BE2C (cell line): ENCODE measurements at regions not wholly inside any gene's neighbourhood (a gene's known extent, or its start where the extent isn't known, plus 50 kb on each side); places are given as distances from the start of the nearest gene placed in this dataset.

ENCODE experiments used
- DNase-seq: peaks from one replicate; pipeline ENCODE4 v3.0.0-alpha.2; 2020
- H3K27me3 ChIP-seq: fragments of 250-450 bp; sonication (Bioruptor Pico); 2 replicates; pipeline ENCODE4 v1.5.1; 2020; ENCODE audit warnings: mild to moderate bottlenecking
- H3K36me3 ChIP-seq: fragments of 250-450 bp; sonication (Bioruptor Pico); 2 replicates; pipeline ENCODE4 v1.5.1; 2020; ENCODE audit warnings: mild to moderate bottlenecking
- H3K4me1 ChIP-seq: fragments of 250-450 bp; sonication (Bioruptor Pico); 2 replicates; pipeline ENCODE4 v1.5.1; 2020
- H3K4me3 ChIP-seq: 2 replicates; pipeline ENCODE4 v1.5.1; 2011; ENCODE audit warnings: low read depth, low read length
- H3K9me3 ChIP-seq: fragments of 250-450 bp; sonication (Bioruptor Pico); 2 replicates; pipeline ENCODE4 v1.5.1; 2020
- TF ChIP-seq, protein P1 (sequence below): IDR thresholded peaks from 2 replicates; pipeline ENCODE4 v1.5.1; 2012; ENCODE audit warnings: mild to moderate bottlenecking, low read depth, low read length

DNA sequence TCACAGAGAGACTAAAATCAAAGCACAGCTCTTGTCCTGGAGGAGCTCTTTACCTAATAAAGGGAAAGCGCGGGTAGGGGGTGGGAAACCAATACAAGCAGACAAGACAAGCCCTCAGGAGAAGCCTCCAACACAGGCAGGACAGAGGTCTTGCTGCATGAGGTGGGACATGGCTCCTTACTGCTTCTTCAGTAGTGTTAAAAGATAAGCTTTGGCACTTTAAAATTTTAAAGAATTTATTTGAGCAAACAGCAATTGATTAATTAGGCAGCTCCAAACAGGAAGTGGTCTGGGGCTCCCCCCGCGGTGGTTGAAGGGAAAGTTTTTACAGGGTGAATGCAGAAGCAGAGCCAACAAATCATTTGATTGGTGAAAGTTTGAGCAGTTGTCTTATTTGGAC, 50.3 kb upstream of the MACC1 start:
- H3K4me3 ChIP-seq: no peak overlapping the region
- no peaks in the 10 kb centered on the region for H3K9me3 ChIP-seq
- no peaks in the 10 kb centered on the region for H3K36me3 ChIP-seq
- no peak for DNase-seq
- H3K4me1 ChIP-seq: no peaks in the 10 kb centered on the region
- TF ChIP-seq, protein P1, sequence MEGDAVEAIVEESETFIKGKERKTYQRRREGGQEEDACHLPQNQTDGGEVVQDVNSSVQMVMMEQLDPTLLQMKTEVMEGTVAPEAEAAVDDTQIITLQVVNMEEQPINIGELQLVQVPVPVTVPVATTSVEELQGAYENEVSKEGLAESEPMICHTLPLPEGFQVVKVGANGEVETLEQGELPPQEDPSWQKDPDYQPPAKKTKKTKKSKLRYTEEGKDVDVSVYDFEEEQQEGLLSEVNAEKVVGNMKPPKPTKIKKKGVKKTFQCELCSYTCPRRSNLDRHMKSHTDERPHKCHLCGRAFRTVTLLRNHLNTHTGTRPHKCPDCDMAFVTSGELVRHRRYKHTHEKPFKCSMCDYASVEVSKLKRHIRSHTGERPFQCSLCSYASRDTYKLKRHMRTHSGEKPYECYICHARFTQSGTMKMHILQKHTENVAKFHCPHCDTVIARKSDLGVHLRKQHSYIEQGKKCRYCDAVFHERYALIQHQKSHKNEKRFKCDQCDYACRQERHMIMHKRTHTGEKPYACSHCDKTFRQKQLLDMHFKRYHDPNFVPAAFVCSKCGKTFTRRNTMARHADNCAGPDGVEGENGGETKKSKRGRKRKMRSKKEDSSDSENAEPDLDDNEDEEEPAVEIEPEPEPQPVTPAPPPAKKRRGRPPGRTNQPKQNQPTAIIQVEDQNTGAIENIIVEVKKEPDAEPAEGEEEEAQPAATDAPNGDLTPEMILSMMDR: no peak
- no peaks in the 10 kb centered on the region for H3K27me3 ChIP-seq

DNA sequence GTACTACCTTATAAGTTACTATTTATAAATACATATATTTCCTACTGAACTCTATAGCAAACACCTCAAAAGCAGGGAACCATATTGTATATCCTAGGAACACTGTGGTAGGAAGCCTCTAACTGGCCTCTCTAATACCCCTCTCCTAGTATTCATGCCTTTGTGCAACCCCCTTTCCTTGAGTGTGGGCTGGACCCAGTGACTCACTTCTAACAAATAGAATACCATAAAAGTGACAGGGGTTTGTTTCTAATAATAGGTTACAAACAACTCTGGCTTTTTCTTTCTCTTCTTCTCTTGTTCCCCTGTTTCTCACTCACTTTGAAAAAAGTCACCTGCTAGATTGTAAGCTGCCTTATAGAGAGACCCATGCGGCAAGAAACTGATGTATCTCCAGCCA, 51.6 kb upstream of the MACC1 start:
- no peaks in the 10 kb centered on the region for H3K4me1 ChIP-seq
- no peak overlapping the region for H3K4me3 ChIP-seq
- H3K27me3 ChIP-seq: no peaks in the 10 kb centered on the region
- H3K36me3 ChIP-seq: no peaks in the 10 kb centered on the region
- DNase-seq: no peak
- TF ChIP-seq, protein P1: no peak
- no peaks in the 10 kb centered on the region for H3K9me3 ChIP-seq

DNA sequence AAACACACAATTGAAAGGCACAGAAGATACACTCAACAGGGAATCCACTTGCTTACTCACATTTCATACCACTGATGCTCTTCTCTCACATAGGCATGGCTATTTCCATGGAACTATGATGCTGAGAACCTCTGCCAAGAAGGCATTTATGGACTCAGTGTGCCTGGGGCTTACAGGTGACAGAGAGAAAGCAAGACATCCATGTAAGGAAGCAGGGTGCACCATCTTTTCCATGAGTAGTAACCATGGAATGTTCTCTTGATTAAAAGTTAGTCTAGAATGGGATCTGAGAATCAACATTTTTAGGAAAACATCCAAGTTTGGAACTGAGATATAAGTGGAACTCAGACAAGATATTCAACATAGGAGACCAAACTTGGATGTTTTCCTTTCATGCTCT, 52.5 kb upstream of the MACC1 start:
- Histone ChIP-seq H3K36me3 (no peaks in the 10 kb centered on the region), H3K4me1 (no peaks in the 10 kb centered on the region), H3K9me3 (no peaks in the 10 kb centered on the region), H3K27me3 (no peaks in the 10 kb centered on the region), H3K4me3 (no peak overlapping the region)
- TF ChIP-seq, protein P1: no peak
- DNase-seq: no peak

DNA sequence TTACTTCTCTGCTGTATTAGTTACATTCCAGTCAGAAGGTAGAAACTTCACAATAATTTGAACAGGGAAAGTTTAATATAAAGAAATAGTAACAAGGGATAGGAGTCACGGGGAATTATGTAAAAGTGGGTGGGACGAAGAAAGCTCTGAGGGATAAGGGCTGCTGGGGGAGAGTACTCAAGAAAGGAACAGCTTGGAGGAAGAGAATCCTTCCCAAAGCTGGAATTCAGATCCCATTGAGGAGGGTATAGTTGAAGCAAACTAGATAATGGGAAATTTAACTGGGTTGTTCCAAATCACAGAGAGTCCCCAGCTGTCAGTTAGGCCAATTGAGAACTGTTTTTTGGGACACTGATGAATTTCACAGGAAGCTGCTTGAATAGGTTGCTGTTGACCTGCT, 53.2 kb upstream of the MACC1 start:
- Histone ChIP-seq H3K27me3 (no peaks in the 10 kb centered on the region), H3K4me3 (no peak overlapping the region), H3K4me1 (no peaks in the 10 kb centered on the region), H3K36me3 (no peaks in the 10 kb centered on the region), H3K9me3 (no peaks in the 10 kb centered on the region)
- DNase-seq: no peak
- TF ChIP-seq, protein P1: no peak

DNA sequence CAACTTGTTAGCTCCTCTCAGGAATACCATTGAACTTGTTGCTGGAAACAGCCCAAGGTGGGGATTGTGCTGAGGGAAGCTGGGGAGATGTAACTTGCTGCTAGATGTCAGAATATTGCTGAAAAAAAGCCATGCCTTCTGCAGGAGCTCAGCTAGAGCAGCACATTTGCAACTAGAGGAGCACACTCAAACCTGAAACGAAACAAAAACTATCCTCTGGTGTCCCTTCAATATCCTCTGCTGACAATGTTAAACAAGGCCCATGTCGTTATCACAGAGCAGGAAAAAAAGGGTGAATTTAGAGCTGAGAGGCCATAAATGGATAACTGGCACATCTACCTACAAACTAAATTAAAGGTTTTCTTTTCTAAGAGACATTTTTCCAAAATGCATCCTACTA, 53.7 kb upstream of the MACC1 start:
- Histone ChIP-seq H3K4me3 (no peak overlapping the region), H3K27me3 (no peaks in the 10 kb centered on the region), H3K36me3 (no peaks in the 10 kb centered on the region), H3K9me3 (no peaks in the 10 kb centered on the region), H3K4me1 (no peaks in the 10 kb centered on the region)
- TF ChIP-seq, protein P1: no peak
- no peak for DNase-seq

DNA sequence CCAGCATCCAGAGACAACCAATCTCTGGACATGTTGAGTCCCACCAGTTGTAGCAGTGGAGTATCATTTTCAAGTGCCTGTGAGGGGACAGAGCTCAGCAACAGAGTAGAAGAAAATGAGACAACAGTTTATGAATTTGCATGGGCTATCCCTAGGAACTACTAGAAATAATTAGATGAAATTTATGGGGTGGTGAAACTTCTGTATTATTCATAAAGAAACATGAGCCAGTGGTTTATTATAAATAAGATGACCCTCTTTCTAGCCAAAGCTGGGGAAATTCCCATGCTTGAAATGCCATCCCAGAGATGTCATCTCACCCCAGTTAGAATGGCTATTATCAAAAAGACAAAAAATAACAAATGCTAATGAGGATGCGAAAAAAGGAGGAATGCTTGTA, 55.1 kb upstream of the ITGB8 start:
- peaks cover 6% of the 10 kb centered on the region for H3K4me1 ChIP-seq
- no peak for DNase-seq
- no peaks in the 10 kb centered on the region for H3K27me3 ChIP-seq
- TF ChIP-seq, protein P1: no peak
- no peaks in the 10 kb centered on the region for H3K9me3 ChIP-seq
- H3K4me3 ChIP-seq: no peak overlapping the region
- H3K36me3 ChIP-seq: no peaks in the 10 kb centered on the region
